Muscle layer of duodenum (tissue), 2 donors: ENCODE measurements at regions not wholly inside any gene's neighbourhood (a gene's known extent, or its start where the extent isn't known, plus 50 kb on each side); places are given as distances from the start of the nearest gene placed in this dataset.
"Not testable (repeated sequence)": the region's sequence is repeated elsewhere in the genome, so short reads cannot be mapped to it uniquely, and the experiment has no call there.

Experiments
- H3K27ac ChIP-seq: one replicate; pipeline ENCODE4 v1.7.0; 2013; ENCODE audit warnings: mild to moderate bottlenecking, low read length
- H3K27me3 ChIP-seq: one replicate; pipeline ENCODE4 v1.7.0; 2013; ENCODE audit warnings: low read depth, mild to moderate bottlenecking, control low read depth, low read length
- H3K36me3 ChIP-seq, 2 donors: one replicate each; pipeline ENCODE4 v1.7.0; 2013; ENCODE audit warnings: low read length in 2 of 2, control low read depth in 1 of 2, mild to moderate bottlenecking in 1 of 2; ENCODE audit not compliant: insufficient read depth in 2 of 2, control insufficient read depth in 1 of 2
- H3K4me1 ChIP-seq, 2 donors: one replicate each; pipeline ENCODE4 v1.7.0; 2013; ENCODE audit warnings: low read length in 2 of 2, mild to moderate bottlenecking in 2 of 2, control low read depth in 1 of 2, moderate library complexity in 1 of 2; ENCODE audit not compliant: insufficient read depth in 2 of 2, control insufficient read depth in 1 of 2
- H3K4me3 ChIP-seq, 2 donors: one replicate each; pipeline ENCODE4 v1.7.0; 2013; ENCODE audit warnings: low read length in 2 of 2, low read depth in 1 of 2, mild to moderate bottlenecking in 1 of 2
- H3K9me3 ChIP-seq, 2 donors: one replicate each; pipeline ENCODE4 v1.7.0; 2013; ENCODE audit warnings: low read length in 2 of 2, control low read depth in 1 of 2, mild to moderate bottlenecking in 1 of 2; ENCODE audit not compliant: control insufficient read depth in 1 of 2
- donor health status: healthy.

DNA sequence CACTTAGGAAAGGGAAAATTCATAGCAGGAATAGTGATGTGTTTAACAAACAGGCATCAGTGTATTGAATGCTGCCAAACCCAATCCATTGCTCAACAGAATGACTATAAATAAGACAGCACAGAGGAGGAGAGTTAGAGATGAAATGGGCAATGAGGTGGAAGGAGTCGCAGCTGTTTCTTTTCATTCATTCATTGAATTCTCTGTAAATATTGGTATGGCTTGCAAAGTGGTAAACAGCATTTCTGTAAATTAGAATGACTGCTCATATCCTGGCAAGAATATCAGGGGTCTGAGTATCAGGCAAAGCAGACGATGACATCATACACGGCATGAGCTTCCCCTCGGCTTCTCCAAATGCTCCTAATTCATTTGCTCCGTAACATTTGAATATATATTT is 703.6 kb upstream of the SLC35B3 start:
- Histone ChIP-seq H3K27me3 (no peaks in the 10 kb centered on the region), H3K9me3 (no peaks in the 10 kb centered on the region), H3K4me3 (no peak overlapping the region), H3K4me1 (peaks cover 0 to 15% of the 10 kb centered on the region in 2 donors), H3K36me3 (no peaks in the 10 kb centered on the region), H3K27ac (no peak overlapping the region)

DNA sequence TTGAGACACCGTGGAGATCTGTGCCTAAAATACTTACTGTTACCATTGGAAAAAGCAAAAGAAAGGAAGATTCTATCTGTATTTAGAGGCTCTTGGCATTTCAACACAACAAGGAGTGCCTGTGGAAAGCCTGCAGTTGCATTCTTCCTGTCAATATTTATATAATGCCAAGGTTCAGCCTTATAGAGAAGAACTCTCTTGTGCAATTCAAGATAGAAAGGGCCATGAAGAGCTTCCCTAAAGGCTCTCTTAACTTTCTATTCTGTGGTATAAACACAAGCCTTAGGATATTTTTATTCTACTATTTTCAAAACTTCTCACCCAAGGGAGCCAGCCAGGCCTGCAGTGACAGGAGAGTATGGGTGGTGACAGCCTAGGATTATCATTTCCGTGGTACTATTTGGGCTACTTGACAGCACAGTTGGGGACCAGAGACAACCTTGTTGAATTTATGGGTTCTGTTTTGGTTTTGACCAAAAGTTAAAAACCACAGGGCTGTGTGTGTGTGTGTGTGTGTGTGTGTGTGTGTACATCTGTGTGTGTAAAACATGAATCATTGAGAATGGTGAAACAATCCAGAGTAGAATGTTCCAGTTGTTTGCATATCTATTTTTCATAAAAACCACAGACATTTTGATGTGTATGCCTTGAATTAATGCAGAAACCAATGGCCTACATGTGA is 700.9 kb upstream of the SLC35B3 start:
- H3K9me3 ChIP-seq: no peaks in the 10 kb centered on the region
- no peaks in the 10 kb centered on the region for H3K27me3 ChIP-seq
- no peak overlapping the region for H3K27ac ChIP-seq
- peaks cover 0 to 14% of the 10 kb centered on the region in 2 donors for H3K4me1 ChIP-seq
- no peaks in the 10 kb centered on the region for H3K36me3 ChIP-seq
- H3K4me3 ChIP-seq: no peak overlapping the region

DNA sequence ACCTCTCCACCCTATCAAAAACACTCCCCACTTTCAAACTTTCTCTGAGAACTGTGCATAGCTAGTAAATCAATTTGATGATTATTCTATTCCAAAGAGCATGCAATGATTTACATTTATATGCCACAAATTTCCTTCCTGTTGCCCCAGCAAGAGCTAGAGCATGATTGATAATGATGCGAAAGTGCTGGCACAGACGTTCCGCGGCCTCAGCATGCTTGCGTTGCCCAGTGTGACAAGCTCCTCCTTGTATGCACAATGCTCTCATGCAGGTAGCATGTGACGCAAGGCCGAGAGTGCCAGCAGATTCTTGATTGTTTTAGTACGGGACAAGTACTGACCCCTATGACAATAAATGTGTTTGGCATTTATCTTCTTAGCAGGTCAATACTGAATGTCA is 696.3 kb upstream of the SLC35B3 start:
- Histone ChIP-seq H3K9me3 (no peaks in the 10 kb centered on the region), H3K4me3 (no peak overlapping the region)

DNA sequence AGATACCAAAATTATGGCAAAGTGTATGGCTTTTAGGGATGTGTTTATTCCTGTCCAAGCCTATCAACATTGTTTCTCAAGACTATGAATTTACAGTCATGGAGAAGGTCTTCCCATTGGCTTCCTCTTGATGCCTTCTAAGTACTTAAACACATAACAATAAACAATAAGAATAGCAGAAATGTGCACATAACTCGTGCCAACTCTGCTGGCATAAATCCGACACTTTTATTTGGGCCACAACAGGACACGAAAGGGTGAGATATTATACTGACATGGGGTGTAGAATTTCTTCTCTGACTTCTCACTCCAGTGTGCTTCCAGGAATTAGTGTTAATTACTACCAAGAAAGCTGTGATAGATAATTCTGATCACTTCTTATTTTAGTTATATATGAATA is 695.9 kb upstream of the SLC35B3 start:
- H3K4me1 ChIP-seq: no peaks in the 10 kb centered on the region
- no peaks in the 10 kb centered on the region for H3K36me3 ChIP-seq
- no peaks in the 10 kb centered on the region for H3K9me3 ChIP-seq
- no peak overlapping the region for H3K4me3 ChIP-seq
- no peak overlapping the region for H3K27ac ChIP-seq
- no peaks in the 10 kb centered on the region for H3K27me3 ChIP-seq

More for the DNA sequence above, 696.3 kb upstream of the SLC35B3 start:
- Histone ChIP-seq H3K36me3 (no peaks in the 10 kb centered on the region), H3K4me1 (no peaks in the 10 kb centered on the region), H3K27ac (no peak overlapping the region), H3K27me3 (no peaks in the 10 kb centered on the region)

DNA sequence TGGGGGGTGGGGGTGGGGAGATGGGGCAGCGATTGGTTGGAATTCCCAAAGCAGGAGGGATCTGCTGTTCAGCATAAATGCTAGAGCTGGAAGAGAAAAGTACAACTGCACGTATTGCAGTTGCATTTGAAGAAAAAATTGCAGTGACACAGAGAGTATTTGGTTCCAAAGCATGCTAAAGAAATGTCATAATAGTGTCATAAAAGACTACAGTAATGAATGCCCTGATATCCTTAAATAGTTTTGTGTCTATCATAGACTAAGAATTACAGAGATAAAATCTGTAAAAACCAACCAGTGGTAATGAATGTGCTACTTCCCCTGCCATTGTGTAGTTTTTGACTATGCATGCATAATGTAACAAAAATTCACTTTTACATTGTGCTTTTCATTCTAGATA is 693.6 kb upstream of the SLC35B3 start:
- Histone ChIP-seq H3K27me3 (no peaks in the 10 kb centered on the region), H3K27ac (no peak overlapping the region), H3K36me3 (no peaks in the 10 kb centered on the region), H3K4me3 (no peak overlapping the region), H3K9me3 (no peaks in the 10 kb centered on the region), H3K4me1 (no peaks in the 10 kb centered on the region)

DNA sequence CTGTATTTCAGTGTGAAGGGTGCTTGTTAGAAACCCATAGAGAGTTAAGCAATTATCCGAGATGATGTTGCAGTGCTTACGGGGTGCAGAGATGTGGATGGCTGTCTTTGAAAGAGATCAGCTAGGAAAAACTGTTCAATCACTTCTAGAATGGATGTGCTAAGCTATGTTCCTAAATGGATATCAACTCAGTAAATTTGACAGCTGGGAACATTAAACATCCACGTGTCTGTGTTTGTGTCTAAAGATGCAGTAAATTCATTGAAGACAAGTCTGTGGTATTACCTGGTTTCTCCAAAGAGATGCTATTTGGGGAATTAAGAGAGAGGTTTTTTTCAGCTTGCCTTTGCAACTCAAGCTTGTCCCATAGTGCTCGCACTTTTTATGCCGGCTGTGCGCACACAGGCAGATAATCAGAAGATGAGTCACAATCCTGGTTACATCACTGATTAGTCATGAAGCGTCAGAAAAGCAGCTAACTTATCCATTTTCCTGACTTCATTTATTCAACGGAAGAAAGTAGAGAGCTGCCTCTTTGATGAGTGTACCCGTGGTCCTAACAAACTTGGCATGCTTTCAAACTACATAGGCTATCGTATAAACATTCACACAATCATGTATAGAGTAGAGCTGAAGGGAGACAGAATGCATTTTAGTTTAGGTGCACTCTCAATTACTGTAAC is 691.7 kb upstream of the SLC35B3 start:
- H3K27ac ChIP-seq: no peak overlapping the region
- no peaks in the 10 kb centered on the region for H3K27me3 ChIP-seq
- H3K4me3 ChIP-seq: no peak overlapping the region
- H3K4me1 ChIP-seq: no peaks in the 10 kb centered on the region
- H3K36me3 ChIP-seq: no peaks in the 10 kb centered on the region
- no peaks in the 10 kb centered on the region for H3K9me3 ChIP-seq

DNA sequence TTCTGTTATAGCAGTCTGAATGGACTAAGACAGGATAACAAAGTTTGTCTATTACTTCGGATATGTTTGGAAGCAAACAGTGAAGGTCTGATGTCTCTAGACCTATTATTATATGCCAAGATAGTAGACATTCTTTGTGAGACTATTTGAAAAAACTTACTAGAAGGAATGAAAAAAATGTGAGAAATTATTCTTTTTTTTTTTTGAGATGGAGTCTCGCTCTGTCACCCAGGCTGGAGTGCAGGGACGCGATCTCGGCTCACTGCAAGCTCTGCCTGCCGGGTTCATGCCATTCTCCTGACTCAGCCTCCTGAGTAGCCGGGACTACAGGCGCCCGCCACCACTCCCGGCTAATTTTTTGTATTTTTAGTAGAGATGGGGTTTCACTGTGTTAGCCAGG is 690.7 kb upstream of the SLC35B3 start:
- H3K36me3 ChIP-seq: not testable (repeated sequence)

DNA sequence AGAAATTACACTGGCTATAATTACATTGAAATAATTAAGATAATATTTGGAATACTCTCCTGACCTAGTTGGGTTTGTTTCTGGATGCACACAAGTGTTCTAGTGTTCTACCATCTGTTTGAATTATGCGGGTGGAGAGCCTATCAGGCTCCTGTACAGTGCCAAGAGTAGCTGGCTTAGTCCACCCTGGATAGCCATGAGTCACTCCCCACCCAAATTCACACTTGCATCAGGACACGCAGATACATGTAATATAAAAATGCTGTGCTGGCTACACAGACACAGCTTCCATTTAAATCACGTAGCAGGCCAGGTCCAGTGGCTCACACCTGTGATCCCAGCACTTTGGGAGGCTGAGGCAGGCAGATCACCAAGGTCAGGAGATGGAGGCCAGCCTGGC is 686.2 kb upstream of the SLC35B3 start:
- no peaks in the 10 kb centered on the region for H3K4me1 ChIP-seq
- no peaks in the 10 kb centered on the region for H3K36me3 ChIP-seq
- no peak overlapping the region for H3K4me3 ChIP-seq
- no peaks in the 10 kb centered on the region for H3K27me3 ChIP-seq
- no peaks in the 10 kb centered on the region for H3K9me3 ChIP-seq
- H3K27ac ChIP-seq: no peak overlapping the region

More for the DNA sequence above, 690.7 kb upstream of the SLC35B3 start:
- not testable (repeated sequence) for H3K9me3 ChIP-seq, H3K4me1 ChIP-seq, H3K27ac ChIP-seq, H3K27me3 ChIP-seq, H3K4me3 ChIP-seq

DNA sequence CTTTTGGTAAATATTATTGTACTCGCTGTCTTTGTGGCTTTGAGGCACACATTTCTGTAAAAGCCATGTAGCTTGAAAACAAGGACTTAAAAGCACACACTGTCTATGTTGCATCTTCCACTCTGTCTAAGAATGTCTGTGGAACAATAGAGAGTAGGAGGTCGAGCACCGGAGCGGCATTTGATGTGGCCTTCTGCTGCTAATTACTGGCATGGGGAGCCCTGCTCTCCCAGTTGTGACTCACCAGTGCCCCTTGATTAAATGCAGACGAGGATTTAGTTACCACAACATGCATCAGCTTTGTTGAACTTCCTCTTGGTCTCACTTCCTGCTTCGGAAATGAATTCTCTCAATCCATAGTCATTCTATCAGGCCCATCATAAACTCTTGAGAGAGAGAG is 680.7 kb upstream of the SLC35B3 start:
- Histone ChIP-seq H3K9me3 (no peaks in the 10 kb centered on the region), H3K27me3 (no peaks in the 10 kb centered on the region), H3K36me3 (no peaks in the 10 kb centered on the region), H3K4me3 (no peak overlapping the region), H3K27ac (no peak overlapping the region), H3K4me1 (no peaks in the 10 kb centered on the region)

DNA sequence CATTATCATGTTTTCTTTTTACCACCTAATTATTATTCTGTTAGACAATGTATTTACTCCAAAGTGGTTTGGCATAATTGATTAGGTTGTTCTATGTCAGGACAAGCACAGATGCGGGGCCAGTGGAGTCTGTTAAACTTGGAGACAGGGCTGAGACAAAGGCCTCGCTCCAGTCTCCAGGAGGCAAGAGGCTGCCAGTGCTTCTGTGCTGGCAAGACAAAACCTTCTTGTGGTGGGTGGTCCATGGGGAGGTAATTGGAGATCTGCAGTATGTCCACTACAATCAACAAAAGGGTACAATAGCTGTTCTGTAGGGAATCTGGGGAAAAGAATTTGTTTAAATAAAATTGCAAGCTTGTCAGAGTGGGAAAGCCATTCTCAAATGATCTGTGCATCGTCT is 677.2 kb upstream of the SLC35B3 start:
- no peaks in the 10 kb centered on the region for H3K4me1 ChIP-seq
- H3K27ac ChIP-seq: no peak overlapping the region
- H3K9me3 ChIP-seq: no peaks in the 10 kb centered on the region
- H3K36me3 ChIP-seq: no peaks in the 10 kb centered on the region
- no peak overlapping the region for H3K4me3 ChIP-seq
- H3K27me3 ChIP-seq: no peaks in the 10 kb centered on the region

DNA sequence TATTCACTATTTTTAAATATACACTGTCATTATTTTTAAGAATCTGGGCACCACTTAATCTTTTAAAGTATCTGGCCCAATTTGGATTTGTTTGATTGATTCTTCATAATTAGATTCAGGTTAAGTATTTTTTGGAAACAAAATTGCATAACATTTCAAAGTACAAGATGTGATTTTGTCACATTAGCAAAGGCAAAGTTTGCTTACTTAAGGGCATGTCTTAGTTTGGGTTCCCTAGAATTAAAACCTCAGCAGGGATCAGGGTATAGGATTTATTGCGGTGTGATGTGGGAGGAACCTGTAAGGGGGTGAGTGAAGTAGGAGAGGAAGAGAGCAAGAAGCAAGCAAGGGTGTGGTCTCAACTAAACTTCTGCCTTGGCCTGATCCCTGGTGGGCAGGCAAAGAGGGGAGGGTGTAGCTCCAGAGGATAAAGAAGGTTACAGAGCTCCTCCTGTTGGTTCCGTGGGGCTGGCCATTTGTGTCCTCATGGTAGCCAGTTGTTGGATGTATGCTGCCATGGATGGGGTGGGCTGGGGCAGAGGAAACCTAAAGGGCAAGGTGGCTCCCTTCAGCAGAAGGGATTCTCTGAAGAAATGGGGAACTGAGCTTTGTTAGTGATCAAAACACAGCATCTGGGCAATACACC is 668.7 kb upstream of the SLC35B3 start:
- no peak overlapping the region for H3K4me3 ChIP-seq
- H3K4me1 ChIP-seq: no peaks in the 10 kb centered on the region
- H3K9me3 ChIP-seq: no peaks in the 10 kb centered on the region
- H3K36me3 ChIP-seq: no peaks in the 10 kb centered on the region
- H3K27ac ChIP-seq: no peak overlapping the region
- no peaks in the 10 kb centered on the region for H3K27me3 ChIP-seq
